Neural cell (in vitro differentiated cells): ENCODE measurements at regions not wholly inside any gene's neighbourhood (a gene's known extent, or its start where the extent isn't known, plus 50 kb on each side); places are given as distances from the start of the nearest gene placed in this dataset.
"Not testable (repeated sequence)": the region's sequence is repeated elsewhere in the genome, so short reads cannot be mapped to it uniquely, and the experiment has no call there.

Experiments
- H2AFZ ChIP-seq: fragments of 200-600, 300-800 bp; sonication (generic), shearing (Covaris generic); 2 replicates; pipeline ENCODE4 v1.6.0; 2014; ENCODE audit warnings: low read depth, mild to moderate bottlenecking, antibody characterized with exemption, low read length, moderate library complexity
- H3F3A ChIP-seq: fragments of 200-600 bp; shearing (Covaris generic); 2 replicates; pipeline ENCODE4 v1.6.1; 2016; ENCODE audit warnings: mild to moderate bottlenecking, moderate library complexity, mixed read lengths, antibody characterized with exemption, low read length; ENCODE audit not compliant: insufficient read depth, poor library complexity, severe bottlenecking
- H3K27ac ChIP-seq: fragments of 200-600, 300-800 bp; sonication (generic), shearing (Covaris generic); 2 replicates; pipeline ENCODE4 v1.5.1; 2014; ENCODE audit warnings: mild to moderate bottlenecking, low read length, moderate library complexity
- H3K27me3 ChIP-seq: fragments of 300-800, 200-600 bp; sonication (generic), shearing (Covaris generic); 2 replicates; pipeline ENCODE4 v1.6.0; 2014; ENCODE audit warnings: mild to moderate bottlenecking, low read depth, low read length, moderate library complexity; ENCODE audit not compliant: insufficient read depth
- H3K36me3 ChIP-seq: fragments of 300-800, 200-600 bp; sonication (generic), shearing (Covaris generic); 2 replicates; pipeline ENCODE4 v1.5.1; 2014; ENCODE audit warnings: mild to moderate bottlenecking, antibody characterized with exemption, low read length, moderate library complexity; ENCODE audit not compliant: insufficient read depth
- H3K4me2 ChIP-seq: fragments of 300-800, 200-600 bp; sonication (generic), shearing (Covaris generic); 2 replicates; pipeline ENCODE4 v1.6.0; 2014; ENCODE audit warnings: mild to moderate bottlenecking, low read length
- H3K4me3 ChIP-seq: fragments of 300-800, 200-600 bp; sonication (generic), shearing (Covaris generic); 2 replicates; pipeline ENCODE4 v1.5.1; 2014; ENCODE audit warnings: mild to moderate bottlenecking, low read length, moderate library complexity
- H3K79me2 ChIP-seq: fragments of 200-600 bp; shearing (Covaris generic); replicated peaks from 2 replicates; pipeline ENCODE4 v1.6.0; 2014; ENCODE audit warnings: mild to moderate bottlenecking, low read length, moderate library complexity; ENCODE audit not compliant: insufficient read depth
- H3K9ac ChIP-seq: fragments of 300-800, 200-600 bp; sonication (generic), shearing (Covaris generic); 2 replicates; pipeline ENCODE4 v1.6.1; 2016; ENCODE audit warnings: mild to moderate bottlenecking, low read length, mixed read lengths
- H3K9me2 ChIP-seq: fragments of 200-600 bp; shearing (Covaris generic); 2 replicates; pipeline ENCODE4 v1.6.1; 2016; ENCODE audit warnings: mild to moderate bottlenecking, low read length, mixed read lengths; ENCODE audit not compliant: insufficient read depth
- H3K9me3 ChIP-seq: fragments of 200-600, 300-800 bp; sonication (generic), shearing (Covaris generic); 2 replicates; pipeline ENCODE4 v1.6.1; 2016; ENCODE audit warnings: mild to moderate bottlenecking, mixed run types, low read length, moderate library complexity, mixed read lengths
- H4K20me1 ChIP-seq: fragments of 200-600 bp; shearing (Covaris generic); 2 replicates; pipeline ENCODE4 v1.6.1; 2016; ENCODE audit warnings: mild to moderate bottlenecking, mixed run types; ENCODE audit not compliant: insufficient read depth
- EP300 ChIP-seq: fragments of 450-650 bp; conservative IDR thresholded peaks from 2 replicates; pipeline ENCODE4 v1.6.1; 2014; ENCODE audit warnings: antibody characterized with exemption, mild to moderate bottlenecking, moderate library complexity; ENCODE audit not compliant: poor library complexity, severe bottlenecking
- EZH2 ChIP-seq: fragments of 200-600, 300-800 bp; shearing (Covaris generic), sonication (generic); IDR thresholded peaks from 2 replicates; pipeline ENCODE4 v1.6.1; 2014; ENCODE audit warnings: antibody characterized with exemption, low read length, borderline replicate concordance, mild to moderate bottlenecking; ENCODE audit not compliant: insufficient read depth, poor library complexity, severe bottlenecking
- MXI1 ChIP-seq: fragments of 450-650 bp; conservative IDR thresholded peaks from 2 replicates; pipeline ENCODE4 v1.6.1; 2014; ENCODE audit warnings: antibody characterized with exemption, mild to moderate bottlenecking; ENCODE audit not compliant: poor library complexity, severe bottlenecking
- POLR2AphosphoS5 ChIP-seq: IDR thresholded peaks from 2 replicates; pipeline ENCODE4 v1.6.1; 2012
- RAD21 ChIP-seq: fragments of 450-650 bp; conservative IDR thresholded peaks from 2 replicates; pipeline ENCODE4 v1.6.1; 2014; ENCODE audit warnings: antibody characterized with exemption, mild to moderate bottlenecking, moderate library complexity
- SMC3 ChIP-seq: fragments of 450-650 bp; conservative IDR thresholded peaks from 2 replicates; pipeline ENCODE4 v1.6.1; 2014; ENCODE audit warnings: antibody characterized with exemption, mild to moderate bottlenecking, moderate library complexity; ENCODE audit not compliant: poor library complexity
- TAF1 ChIP-seq: IDR thresholded peaks from 2 replicates; pipeline ENCODE4 v1.6.1; 2012; ENCODE audit warnings: low read depth
- TF ChIP-seq, protein P1 (sequence below): IDR thresholded peaks from 2 replicates; pipeline ENCODE4 v1.6.1; 2012; ENCODE audit warnings: borderline replicate concordance
- TF ChIP-seq, protein P2 (sequence below): fragments of 450-650 bp; IDR thresholded peaks from 2 replicates; pipeline ENCODE4 v1.5.1; 2014; ENCODE audit warnings: antibody characterized with exemption, mild to moderate bottlenecking, moderate library complexity; ENCODE audit not compliant: poor library complexity, severe bottlenecking

DNA sequence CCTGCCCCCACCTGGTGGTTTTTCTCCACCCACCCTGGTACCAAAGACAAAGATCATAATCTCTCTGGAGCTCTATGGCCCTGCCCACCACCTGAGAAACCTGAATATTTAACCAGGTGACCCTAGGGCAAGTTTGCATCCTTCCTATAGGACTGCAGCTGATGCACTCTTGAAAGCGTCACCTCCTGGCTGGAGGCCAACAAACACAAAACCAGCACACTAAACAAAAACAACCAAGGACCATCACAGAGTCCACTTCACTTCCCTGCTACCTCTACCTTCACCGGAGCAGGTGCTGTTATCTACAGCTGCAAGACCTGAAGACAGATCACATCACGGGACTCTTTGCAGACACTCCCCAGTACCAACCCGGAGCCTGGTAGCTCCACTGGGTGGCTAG, 296.7 kb upstream of the FGF13 start:
- Histone ChIP-seq H3K36me3 (no peaks in the 10 kb centered on the region), H3K4me2 (no peak overlapping the region), H3K79me2 (no peaks in the 10 kb centered on the region), H4K20me1 (no peaks in the 10 kb centered on the region), H3K27me3 (no peaks in the 10 kb centered on the region), H3K9me2 (no peaks in the 10 kb centered on the region), H3K4me3 (no peak overlapping the region), H3K9me3 (no peaks in the 10 kb centered on the region), H3F3A (no peaks in the 10 kb centered on the region), H3K9ac (no peak overlapping the region), H2AFZ (no peak overlapping the region), H3K27ac (no peak overlapping the region)
- TF ChIP-seq, protein P1, sequence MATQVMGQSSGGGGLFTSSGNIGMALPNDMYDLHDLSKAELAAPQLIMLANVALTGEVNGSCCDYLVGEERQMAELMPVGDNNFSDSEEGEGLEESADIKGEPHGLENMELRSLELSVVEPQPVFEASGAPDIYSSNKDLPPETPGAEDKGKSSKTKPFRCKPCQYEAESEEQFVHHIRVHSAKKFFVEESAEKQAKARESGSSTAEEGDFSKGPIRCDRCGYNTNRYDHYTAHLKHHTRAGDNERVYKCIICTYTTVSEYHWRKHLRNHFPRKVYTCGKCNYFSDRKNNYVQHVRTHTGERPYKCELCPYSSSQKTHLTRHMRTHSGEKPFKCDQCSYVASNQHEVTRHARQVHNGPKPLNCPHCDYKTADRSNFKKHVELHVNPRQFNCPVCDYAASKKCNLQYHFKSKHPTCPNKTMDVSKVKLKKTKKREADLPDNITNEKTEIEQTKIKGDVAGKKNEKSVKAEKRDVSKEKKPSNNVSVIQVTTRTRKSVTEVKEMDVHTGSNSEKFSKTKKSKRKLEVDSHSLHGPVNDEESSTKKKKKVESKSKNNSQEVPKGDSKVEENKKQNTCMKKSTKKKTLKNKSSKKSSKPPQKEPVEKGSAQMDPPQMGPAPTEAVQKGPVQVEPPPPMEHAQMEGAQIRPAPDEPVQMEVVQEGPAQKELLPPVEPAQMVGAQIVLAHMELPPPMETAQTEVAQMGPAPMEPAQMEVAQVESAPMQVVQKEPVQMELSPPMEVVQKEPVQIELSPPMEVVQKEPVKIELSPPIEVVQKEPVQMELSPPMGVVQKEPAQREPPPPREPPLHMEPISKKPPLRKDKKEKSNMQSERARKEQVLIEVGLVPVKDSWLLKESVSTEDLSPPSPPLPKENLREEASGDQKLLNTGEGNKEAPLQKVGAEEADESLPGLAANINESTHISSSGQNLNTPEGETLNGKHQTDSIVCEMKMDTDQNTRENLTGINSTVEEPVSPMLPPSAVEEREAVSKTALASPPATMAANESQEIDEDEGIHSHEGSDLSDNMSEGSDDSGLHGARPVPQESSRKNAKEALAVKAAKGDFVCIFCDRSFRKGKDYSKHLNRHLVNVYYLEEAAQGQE = no peak
- no peak for TF ChIP-seq EZH2

DNA sequence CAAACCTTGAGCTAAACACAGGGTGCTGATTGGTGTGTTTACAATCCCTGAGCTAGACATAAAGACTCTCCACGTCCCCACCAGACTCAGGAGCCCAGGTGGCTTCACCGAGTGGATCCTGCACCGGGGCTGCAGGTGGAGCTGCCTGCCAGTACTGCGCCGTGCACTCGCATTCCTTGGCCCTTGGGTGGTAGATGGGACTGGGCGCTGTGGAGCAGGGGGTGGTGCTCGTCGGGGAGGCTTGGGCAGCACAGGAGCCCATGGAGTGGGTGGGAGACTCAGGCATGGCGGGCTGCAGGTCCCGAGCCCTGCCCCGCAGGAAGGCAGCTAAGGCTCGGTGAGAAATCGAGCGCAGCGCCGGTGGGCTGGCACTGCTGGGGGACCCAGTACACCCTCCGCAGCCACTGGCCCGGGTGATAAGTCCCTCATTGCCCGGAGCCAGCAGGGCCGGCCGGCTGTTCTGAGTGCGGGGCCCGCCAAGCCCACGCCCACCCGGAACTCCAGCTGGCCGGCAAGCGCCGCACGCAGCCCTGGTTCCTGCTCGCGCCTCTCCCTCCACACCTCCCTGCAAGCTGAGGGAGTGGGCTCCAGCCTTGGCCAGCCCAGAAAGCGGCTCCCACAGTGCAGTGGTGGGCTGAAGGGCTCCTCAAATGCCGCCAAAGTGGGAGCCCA, 292.5 kb upstream of the FGF13 start:
- H3K9me3 ChIP-seq, H3K4me3 ChIP-seq, H3K9ac ChIP-seq, H3F3A ChIP-seq, H3K36me3 ChIP-seq, H2AFZ ChIP-seq, H3K27me3 ChIP-seq, H3K4me2 ChIP-seq, H3K79me2 ChIP-seq, H3K27ac ChIP-seq, H3K9me2 ChIP-seq, H4K20me1 ChIP-seq: not testable (repeated sequence)

DNA sequence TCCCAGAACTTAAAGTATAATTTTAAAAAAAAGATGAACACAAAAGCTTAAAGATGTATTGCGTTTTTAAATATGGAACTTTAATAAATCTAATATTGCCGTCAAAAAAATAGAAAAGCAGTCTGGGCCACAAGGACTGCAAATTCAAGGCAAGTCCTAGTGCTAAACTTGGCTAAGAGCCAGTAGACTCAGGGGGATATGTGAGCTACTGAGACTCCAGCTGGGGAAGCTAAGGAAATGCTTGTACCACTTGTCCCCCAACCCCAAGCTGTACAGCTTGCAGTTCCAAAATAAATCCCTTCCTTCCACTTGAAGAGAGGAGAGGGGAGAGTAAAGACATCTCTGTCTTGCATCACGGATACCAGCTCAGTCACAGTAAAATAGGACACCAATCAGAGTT, 290.8 kb upstream of the FGF13 start:
- TF ChIP-seq SMC3 (no peak), POLR2AphosphoS5 (no peak), TAF1 (no peak), RAD21 (no peak), EZH2 (no peak), MXI1 (no peak), EP300 (no peak)
- TF ChIP-seq, protein P1 = no peak
- TF ChIP-seq, protein P2, sequence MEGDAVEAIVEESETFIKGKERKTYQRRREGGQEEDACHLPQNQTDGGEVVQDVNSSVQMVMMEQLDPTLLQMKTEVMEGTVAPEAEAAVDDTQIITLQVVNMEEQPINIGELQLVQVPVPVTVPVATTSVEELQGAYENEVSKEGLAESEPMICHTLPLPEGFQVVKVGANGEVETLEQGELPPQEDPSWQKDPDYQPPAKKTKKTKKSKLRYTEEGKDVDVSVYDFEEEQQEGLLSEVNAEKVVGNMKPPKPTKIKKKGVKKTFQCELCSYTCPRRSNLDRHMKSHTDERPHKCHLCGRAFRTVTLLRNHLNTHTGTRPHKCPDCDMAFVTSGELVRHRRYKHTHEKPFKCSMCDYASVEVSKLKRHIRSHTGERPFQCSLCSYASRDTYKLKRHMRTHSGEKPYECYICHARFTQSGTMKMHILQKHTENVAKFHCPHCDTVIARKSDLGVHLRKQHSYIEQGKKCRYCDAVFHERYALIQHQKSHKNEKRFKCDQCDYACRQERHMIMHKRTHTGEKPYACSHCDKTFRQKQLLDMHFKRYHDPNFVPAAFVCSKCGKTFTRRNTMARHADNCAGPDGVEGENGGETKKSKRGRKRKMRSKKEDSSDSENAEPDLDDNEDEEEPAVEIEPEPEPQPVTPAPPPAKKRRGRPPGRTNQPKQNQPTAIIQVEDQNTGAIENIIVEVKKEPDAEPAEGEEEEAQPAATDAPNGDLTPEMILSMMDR = no peak
- Histone ChIP-seq H3K4me3 (no peak overlapping the region), H3K9me2 (no peaks in the 10 kb centered on the region), H3K27me3 (no peaks in the 10 kb centered on the region), H3K27ac (no peak overlapping the region), H3K4me2 (no peak overlapping the region), H2AFZ (no peak overlapping the region), H4K20me1 (no peaks in the 10 kb centered on the region), H3F3A (no peaks in the 10 kb centered on the region), H3K9me3 (no peaks in the 10 kb centered on the region), H3K36me3 (no peaks in the 10 kb centered on the region), H3K9ac (no peak overlapping the region), H3K79me2 (no peaks in the 10 kb centered on the region)
